ENCODE measurements at regions not wholly inside any gene's neighbourhood (a gene's known extent, or its start where the extent isn't known, plus 50 kb on each side); places are given as distances from the start of the nearest gene placed in this dataset.

DNA sequence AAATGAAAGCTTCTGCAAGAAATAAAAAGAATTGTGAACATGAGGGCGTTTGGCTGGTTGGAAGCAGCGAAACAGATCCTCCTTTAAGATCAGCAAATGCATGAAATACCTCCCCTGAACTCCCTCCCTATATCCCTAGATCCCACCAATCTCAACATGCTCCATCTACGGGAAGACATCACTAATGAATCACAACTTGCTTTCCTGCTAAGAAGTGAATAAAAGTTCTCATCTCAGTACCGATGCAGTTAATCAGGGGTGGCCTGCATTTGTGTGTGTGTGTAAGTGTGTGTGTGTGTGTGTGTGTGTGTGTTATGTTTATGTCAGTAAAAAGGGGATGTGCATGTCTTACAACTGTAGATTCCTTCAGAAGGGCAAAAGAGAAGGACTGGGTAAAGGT, 238.7 kb downstream of the LIG4 start:
- TF ChIP-seq, protein P1, sequence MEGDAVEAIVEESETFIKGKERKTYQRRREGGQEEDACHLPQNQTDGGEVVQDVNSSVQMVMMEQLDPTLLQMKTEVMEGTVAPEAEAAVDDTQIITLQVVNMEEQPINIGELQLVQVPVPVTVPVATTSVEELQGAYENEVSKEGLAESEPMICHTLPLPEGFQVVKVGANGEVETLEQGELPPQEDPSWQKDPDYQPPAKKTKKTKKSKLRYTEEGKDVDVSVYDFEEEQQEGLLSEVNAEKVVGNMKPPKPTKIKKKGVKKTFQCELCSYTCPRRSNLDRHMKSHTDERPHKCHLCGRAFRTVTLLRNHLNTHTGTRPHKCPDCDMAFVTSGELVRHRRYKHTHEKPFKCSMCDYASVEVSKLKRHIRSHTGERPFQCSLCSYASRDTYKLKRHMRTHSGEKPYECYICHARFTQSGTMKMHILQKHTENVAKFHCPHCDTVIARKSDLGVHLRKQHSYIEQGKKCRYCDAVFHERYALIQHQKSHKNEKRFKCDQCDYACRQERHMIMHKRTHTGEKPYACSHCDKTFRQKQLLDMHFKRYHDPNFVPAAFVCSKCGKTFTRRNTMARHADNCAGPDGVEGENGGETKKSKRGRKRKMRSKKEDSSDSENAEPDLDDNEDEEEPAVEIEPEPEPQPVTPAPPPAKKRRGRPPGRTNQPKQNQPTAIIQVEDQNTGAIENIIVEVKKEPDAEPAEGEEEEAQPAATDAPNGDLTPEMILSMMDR (conservative IDR thresholded peaks at IDR 0.05 in 1 of 2, IDR thresholded peaks at IDR 0.05 in 1 of 2; ENCODE audit: extremely low read depth in 1 of 2, insufficient read depth in 1 of 2, low read depth in 1 of 2, low read length in 2 of 2): no peak
- no peak for TF ChIP-seq EZH2 (IDR thresholded peaks at IDR 0.05; ENCODE audit: borderline replicate concordance, low read length)
